SK-N-SH (cell line): ENCODE measurements at regions not wholly inside any gene's neighbourhood (a gene's known extent, or its start where the extent isn't known, plus 50 kb on each side); places are given as distances from the start of the nearest gene placed in this dataset.

Experiments used
- CTCF ChIA-PET: fragments of 300-600, 350-600 bp; formaldehyde crosslinking; extraction: SDS; loops from one replicate; lab custom pipeline; 2021; lab: Yijun Ruan, JAX
- POLR2A ChIA-PET: fragments of 350-600 bp; sonication (Branson Sonifier 250); formaldehyde crosslinking; extraction: SDS; loops from one replicate; lab custom pipeline; 2020; ENCODE audit warnings: antibody characterized with exemption, inconsistent platforms; lab: Yijun Ruan, JAX
- DNase-seq: peaks from one replicate; pipeline ENCODE4 v3.0.0; 2012
- H2AFZ ChIP-seq: fragments of 200-600 bp; sonication (generic); 2 replicates; pipeline ENCODE4 v1.8.1; 2016; ENCODE audit warnings: antibody characterized with exemption, mild to moderate bottlenecking, low read depth
- H3F3A ChIP-seq: fragments of 200-600 bp; sonication (generic); replicated peaks from 2 replicates; pipeline ENCODE3; 2016; ENCODE audit warnings: antibody characterized with exemption, mild to moderate bottlenecking; ENCODE audit not compliant: insufficient read depth
- H3K27ac ChIP-seq, 2 experiments: fragments of 200-500 bp in 1 of 2; fragments of 200-600 bp in 1 of 2; sonication (Bioruptor generic) in 1 of 2; sonication (generic), shearing (Covaris generic) in 1 of 2; 2 replicates each; pipeline versions ENCODE4 v1.5.1 to v1.6.1; 2014 to 2016; ENCODE audit warnings: low read depth in 2 of 2, inconsistent platforms in 1 of 2, low read length in 1 of 2, mild to moderate bottlenecking in 1 of 2, mixed read lengths in 1 of 2
- H3K27me3 ChIP-seq: fragments of 200-600 bp; sonication (generic), shearing (Covaris generic); 2 replicates; pipeline ENCODE4 v1.6.1; 2016; ENCODE audit warnings: mixed run types; ENCODE audit not compliant: insufficient read depth
- H3K36me3 ChIP-seq, 2 experiments: fragments of 200-500 bp in 1 of 2; fragments of 200-600 bp in 1 of 2; sonication (Bioruptor generic) in 1 of 2; sonication (generic) in 1 of 2; replicated peaks in 1 of 2; 2 replicates each; pipeline versions ENCODE3 to v1.5.1; 2014 to 2016; ENCODE audit warnings: low read length in 1 of 2, mild to moderate bottlenecking in 1 of 2; ENCODE audit not compliant: insufficient read depth in 2 of 2, control insufficient read depth in 1 of 2
- H3K4me1 ChIP-seq, 2 experiments: fragments of 200-500 bp in 1 of 2; fragments of 200-600 bp in 1 of 2; sonication (Bioruptor generic) in 1 of 2; sonication (generic), shearing (Covaris generic) in 1 of 2; 2 replicates each; pipeline versions ENCODE4 v1.5.1 to v1.6.1; 2014 to 2016; ENCODE audit warnings: low read depth in 1 of 2, low read length in 1 of 2, mixed run types in 1 of 2; ENCODE audit not compliant: insufficient read depth in 2 of 2, control insufficient read depth in 1 of 2
- H3K4me2 ChIP-seq: fragments of 200-600 bp; sonication (generic), shearing (Covaris generic); 2 replicates; pipeline ENCODE4 v1.6.1; 2017; ENCODE audit warnings: mixed run types
- H3K4me3 ChIP-seq, 2 experiments: fragments of 200-500 bp in 1 of 2; fragments of 200-600 bp in 1 of 2; sonication (Bioruptor generic) in 1 of 2; sonication (generic), shearing (Covaris generic) in 1 of 2; 2 replicates each; pipeline versions ENCODE4 v1.5.1 to v1.8.1; 2014 to 2016; ENCODE audit warnings: low read depth in 2 of 2, inconsistent platforms in 1 of 2, low read length in 1 of 2, mild to moderate bottlenecking in 1 of 2, mixed read lengths in 1 of 2, moderate library complexity in 1 of 2
- H3K79me2 ChIP-seq: fragments of 200-600 bp; sonication (generic); 2 replicates; pipeline ENCODE4 v1.8.1; 2017; ENCODE audit warnings: mild to moderate bottlenecking; ENCODE audit not compliant: insufficient read depth
- H3K9ac ChIP-seq: fragments of 200-600 bp; sonication (generic); 2 replicates; pipeline ENCODE4 v1.6.1; 2017; ENCODE audit warnings: mixed run types
- H3K9me2 ChIP-seq: fragments of 200-600 bp; sonication (generic); 2 replicates; pipeline ENCODE4 v1.6.1; 2017; ENCODE audit warnings: mixed run types
- H3K9me3 ChIP-seq: fragments of 200-600 bp; sonication (generic); 2 replicates; pipeline ENCODE4 v1.6.1; 2017; ENCODE audit warnings: mixed run types, mild to moderate bottlenecking, moderate library complexity
- H4K20me1 ChIP-seq: fragments of 200-600 bp; sonication (generic); 2 replicates; pipeline ENCODE4 v1.6.1; 2017; ENCODE audit warnings: mild to moderate bottlenecking, mixed run types; ENCODE audit not compliant: insufficient read depth
- CHD2 ChIP-seq: fragments of 150-350 bp; IDR thresholded peaks from 2 replicates; pipeline ENCODE4 v1.6.1; 2018; ENCODE audit warnings: low read length; ENCODE audit not compliant: partially characterized antibody
- EZH2phosphoT487 ChIP-seq: fragments of 200-600 bp; sonication (generic); IDR thresholded peaks from 2 replicates; pipeline ENCODE4 v1.6.1; 2017; ENCODE audit warnings: low read depth, mixed run types, mild to moderate bottlenecking, antibody characterized with exemption, moderate library complexity, borderline replicate concordance
- GABPA ChIP-seq: IDR thresholded peaks from 2 replicates; pipeline ENCODE4 v1.4.0; 2012; ENCODE audit warnings: low read depth, mild to moderate bottlenecking
- IRF3 ChIP-seq: fragments of 150-350 bp; IDR thresholded peaks from 2 replicates; pipeline ENCODE4 v1.6.1; 2016; ENCODE audit warnings: mild to moderate bottlenecking, low read depth, low read length
- MEF2A ChIP-seq: IDR thresholded peaks from 2 replicates; pipeline ENCODE4 v1.4.0; 2012; ENCODE audit warnings: low read depth, borderline replicate concordance
- MXI1 ChIP-seq: IDR thresholded peaks from 2 replicates; pipeline ENCODE4 v1.6.1; 2012; ENCODE audit warnings: mild to moderate bottlenecking, low read depth, low read length, improper control_type of control experiment
- POLR2AphosphoS5 ChIP-seq: IDR thresholded peaks from 2 replicates; pipeline ENCODE4 v1.6.1; 2012; ENCODE audit warnings: low read depth, low read length
- RAD21 ChIP-seq: IDR thresholded peaks from 2 replicates; pipeline ENCODE4 v1.6.1; 2012; ENCODE audit warnings: mild to moderate bottlenecking, low read length
- REST ChIP-seq: IDR thresholded peaks from 2 replicates; pipeline ENCODE4 v1.6.1; 2012; ENCODE audit warnings: mild to moderate bottlenecking, low read depth, low read length, moderate library complexity
- SIN3A ChIP-seq: IDR thresholded peaks from 2 replicates; pipeline ENCODE4 v1.6.1; 2012; ENCODE audit warnings: low read depth, mild to moderate bottlenecking, low read length, moderate library complexity, borderline replicate concordance
- SMC3 ChIP-seq: IDR thresholded peaks from 2 replicates; pipeline ENCODE4 v1.6.1; 2012; ENCODE audit warnings: low read depth, low read length, improper control_type of control experiment
- TEAD4 ChIP-seq: IDR thresholded peaks from 2 replicates; pipeline ENCODE4 v1.4.0; 2012; ENCODE audit warnings: mild to moderate bottlenecking, borderline replicate concordance; ENCODE audit not compliant: insufficient read depth
- USF1 ChIP-seq: IDR thresholded peaks from 2 replicates; pipeline ENCODE4 v1.4.0; 2012; ENCODE audit warnings: low read depth, borderline replicate concordance
- USF2 ChIP-seq: fragments of 150-350 bp; IDR thresholded peaks from 2 replicates; pipeline ENCODE4 v1.6.1; 2017; ENCODE audit warnings: antibody characterized with exemption, low read length, low read depth, borderline replicate concordance
- WGBS: methylation state at CpG from one replicate; pipeline ENCODE4 v1.1.6; 2017; ENCODE audit warnings: low lambda C conversion rate; 5-methylcytosine and 5-hydroxymethylcytosine counted together

GRCh38 chr7:115124409-115124939 lies 202.6 kb downstream of the MDFIC start:
- TF ChIP-seq MXI1 (no peak), REST (no peak), RAD21 (no peak), SIN3A (no peak), TEAD4 (no peak), SMC3 (no peak), IRF3 (no peak)
- no peaks in the 10 kb centered on the region for H3K27me3 ChIP-seq
- H3K4me3 ChIP-seq: no peak overlapping the region
- no peak overlapping the region for H3K4me2 ChIP-seq
- H4K20me1 ChIP-seq: no peaks in the 10 kb centered on the region
- no peak overlapping the region for H3K27ac ChIP-seq
- H3K36me3 ChIP-seq: no peaks in the 10 kb centered on the region
- CTCF ChIA-PET: no interaction called here
- no peaks in the 10 kb centered on the region for H3K4me1 ChIP-seq
- no peak for DNase-seq
- H3F3A ChIP-seq: no peaks in the 10 kb centered on the region
- POLR2A ChIA-PET: no interaction called here
- no peaks in the 10 kb centered on the region for H3K9me3 ChIP-seq
- H3K79me2 ChIP-seq: no peaks in the 10 kb centered on the region
- H2AFZ ChIP-seq: no peak overlapping the region
- 0 out of 2 replicates have a peak, but pooled peaks cover 3% of the 10 kb centered on the region for H3K9me2 ChIP-seq
- H3K9ac ChIP-seq: no peak overlapping the region

GRCh38 chr7:115123441-115123840 lies 201.5 kb downstream of the MDFIC start:
- Histone ChIP-seq H3K4me1 (no peaks in the 10 kb centered on the region), H3K27me3 (no peaks in the 10 kb centered on the region), H3K4me2 (no peak overlapping the region), H3K27ac (no peak overlapping the region), H3K9me2 (0 out of 2 replicates have a peak, but pooled peaks cover 3% of the 10 kb centered on the region), H3K36me3 (no peaks in the 10 kb centered on the region), H4K20me1 (no peaks in the 10 kb centered on the region), H3K9me3 (no peaks in the 10 kb centered on the region), H3K9ac (no peak overlapping the region), H2AFZ (no peak overlapping the region), H3K79me2 (no peaks in the 10 kb centered on the region), H3K4me3 (no peak overlapping the region), H3F3A (no peaks in the 10 kb centered on the region)
- no peak for DNase-seq
- CTCF ChIA-PET: interaction anchor here (0.8 to 1.6 kb wide), 3 partner anchors 9 to 209 kb away, joined by 3 read pairs; no protein-coding TSS in a partner anchor
- POLR2A ChIA-PET: no interaction called here
- 8% methylated on average over 2 of the region's 2 CpGs for WGBS
- TF ChIP-seq EZH2phosphoT487: no peak
- TF ChIP-seq MEF2A: no peak
- TF ChIP-seq USF2: no peak
- TF ChIP-seq USF1: no peak
- TF ChIP-seq GABPA: no peak
- no peak for TF ChIP-seq CHD2
- TF ChIP-seq POLR2AphosphoS5: no peak
